Cardiac fibroblast (primary cell): ENCODE measurements at regions not wholly inside any gene's neighbourhood (a gene's known extent, or its start where the extent isn't known, plus 50 kb on each side); places are given as distances from the start of the nearest gene placed in this dataset.
"Not testable (repeated sequence)": the region's sequence is repeated elsewhere in the genome, so short reads cannot be mapped to it uniquely, and the experiment has no call there.

Source experiments
- DNase-seq, 2 donors: peaks; one replicate each; pipeline versions ENCODE4 v3.0.0 to v3.0.0-alpha.2; 2010; ENCODE audit warnings: low read depth in 2 of 2
- H3K4me3 ChIP-seq, 2 donors: replicated peaks in 1 of 2; 1 replicate in 1 of 2; 2 replicates in 1 of 2; pipeline ENCODE4 v1.5.1; 2011; ENCODE audit warnings: low read depth in 2 of 2, low read length in 2 of 2, mild to moderate bottlenecking in 2 of 2, moderate library complexity in 1 of 2
- CTCF ChIP-seq: IDR thresholded peaks from one replicate; pipeline ENCODE4 v1.5.1; 2011; ENCODE audit warnings: low read depth, mild to moderate bottlenecking, low read length, inconsistent platforms

- no peak overlapping the region for H3K4me3 ChIP-seq
- TF ChIP-seq CTCF = no peak
- DNase-seq = peak; percentile 37 to 58
These were observed 329.3 kb downstream of the GBA3 start for GRCh38 chr4:23022032-23022431.

DNA sequence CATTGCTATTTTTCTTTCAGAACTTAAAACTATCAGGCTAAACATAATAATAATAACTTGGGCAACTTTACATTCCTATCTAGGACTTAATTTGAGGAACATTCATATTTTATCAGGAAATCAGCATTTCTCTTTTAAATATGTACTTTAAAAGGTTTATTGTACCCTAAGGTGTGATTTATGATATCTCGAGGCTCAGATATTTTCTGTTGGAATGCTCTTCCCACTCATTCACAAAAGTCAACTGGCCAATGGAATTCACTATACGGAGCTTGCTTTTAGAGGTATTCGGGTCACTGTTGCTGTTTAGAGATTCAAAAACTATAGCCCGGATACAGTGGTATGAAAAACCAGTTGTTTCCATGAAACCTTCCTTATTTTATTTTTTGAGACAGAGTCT, 328.3 kb downstream of the GBA3 start:
- DNase-seq = no peak
- H3K4me3 ChIP-seq = no peak overlapping the region
- no peak for TF ChIP-seq CTCF

GRCh38 chr4:23020399-23020798, 327.7 kb downstream of the GBA3 start:
- not testable (repeated sequence) for H3K4me3 ChIP-seq, DNase-seq

- no peak overlapping the region for H3K4me3 ChIP-seq
- TF ChIP-seq CTCF = no peak
- no peak for DNase-seq
These were observed 324.2 kb downstream of the GBA3 start for GRCh38 chr4:23016981-23017380.

DNA sequence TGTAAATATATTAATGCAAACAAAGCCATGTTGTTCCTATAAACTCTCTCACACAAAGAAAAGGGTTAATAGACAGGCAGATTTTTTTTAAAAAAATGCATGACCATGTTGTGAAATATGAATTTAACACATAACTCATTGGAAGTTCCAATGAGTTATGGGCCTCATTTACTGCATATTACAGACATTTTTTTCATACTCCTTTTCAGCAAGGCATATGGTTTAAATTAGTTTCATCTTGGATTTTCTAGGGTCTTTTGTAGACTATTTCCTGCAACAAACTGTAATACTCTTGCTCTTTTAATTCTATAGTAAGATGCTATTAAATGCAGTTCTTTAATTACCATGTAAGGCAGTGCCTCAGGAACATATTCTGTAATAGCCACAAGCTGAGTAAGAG, 323.1 kb downstream of the GBA3 start:
- TF ChIP-seq CTCF = no peak
- H3K4me3 ChIP-seq = no peak overlapping the region
- no peak for DNase-seq

GRCh38 chr4:23009093-23009492, 316.4 kb downstream of the GBA3 start:
- DNase-seq = no peak
- no peak overlapping the region for H3K4me3 ChIP-seq
- TF ChIP-seq CTCF = no peak

GRCh38 chr4:23006756-23007155, 314.0 kb downstream of the GBA3 start:
- TF ChIP-seq CTCF = no peak
- peak in 1 of 2 donors; percentile 20 for DNase-seq
- H3K4me3 ChIP-seq = no peak overlapping the region
